H9 (cell line): ENCODE measurements at regions not wholly inside any gene's neighbourhood (a gene's known extent, or its start where the extent isn't known, plus 50 kb on each side); places are given as distances from the start of the nearest gene placed in this dataset.

Experiments used
- DNase-seq: peaks from one replicate; pipeline ENCODE4 v3.0.0-alpha.2; 2017
- H2AFZ ChIP-seq: one replicate; pipeline ENCODE4 v1.6.1; 2013; ENCODE audit warnings: mild to moderate bottlenecking, low read length, control low read depth, moderate library complexity
- H2AK5ac ChIP-seq: 2 replicates; pipeline ENCODE4 v1.6.1; 2013; ENCODE audit warnings: low read length, control low read depth, mixed read lengths; ENCODE audit not compliant: insufficient read length
- H2BK120ac ChIP-seq: one replicate; pipeline ENCODE4 v1.6.1; 2013; ENCODE audit warnings: low read depth, mild to moderate bottlenecking, low read length, control low read depth, inconsistent platforms; ENCODE audit not compliant: poor library complexity, severe bottlenecking
- H2BK12ac ChIP-seq: 2 replicates; pipeline ENCODE4 v1.6.1; 2013; ENCODE audit warnings: low read length, control low read depth, mixed read lengths, low read depth; ENCODE audit not compliant: insufficient read length
- H2BK15ac ChIP-seq: 2 replicates; pipeline ENCODE4 v1.6.1; 2013; ENCODE audit warnings: low read depth, low read length, control low read depth
- H2BK20ac ChIP-seq: one replicate; pipeline ENCODE4 v1.6.1; 2013; ENCODE audit warnings: low read depth, mild to moderate bottlenecking, low read length, control low read depth, inconsistent platforms; ENCODE audit not compliant: poor library complexity, severe bottlenecking
- H2BK5ac ChIP-seq: 2 replicates; pipeline ENCODE4 v1.6.1; 2013; ENCODE audit warnings: low read length, control low read depth, mixed read lengths; ENCODE audit not compliant: insufficient read length
- H3K14ac ChIP-seq: 2 replicates; pipeline ENCODE4 v1.6.1; 2013; ENCODE audit warnings: low read length, control low read depth; ENCODE audit not compliant: insufficient read depth
- H3K18ac ChIP-seq: 2 replicates; pipeline ENCODE4 v1.6.1; 2013; ENCODE audit warnings: low read depth, mild to moderate bottlenecking, mixed read lengths, low read length, control low read depth; ENCODE audit not compliant: insufficient read length
- H3K23ac ChIP-seq: 2 replicates; pipeline ENCODE4 v1.6.1; 2013; ENCODE audit warnings: low read length, control low read depth, mixed read lengths, low read depth; ENCODE audit not compliant: insufficient read length
- H3K23me2 ChIP-seq: 2 replicates; pipeline ENCODE4 v1.6.1; 2013; ENCODE audit warnings: low read depth, mild to moderate bottlenecking, mixed read lengths, low read length, control low read depth; ENCODE audit not compliant: insufficient read length, poor library complexity, severe bottlenecking
- H3K27ac ChIP-seq: 2 replicates; pipeline ENCODE4 v1.5.1; 2013; ENCODE audit warnings: low read length, control low read depth, mixed read lengths, low read depth; ENCODE audit not compliant: insufficient read length
- H3K27me3 ChIP-seq: 2 replicates; pipeline ENCODE4 v1.6.1; 2013; ENCODE audit warnings: low read length, control low read depth, inconsistent platforms; ENCODE audit not compliant: insufficient read depth
- H3K4ac ChIP-seq: 2 replicates; pipeline ENCODE4 v1.6.1; 2013; ENCODE audit warnings: low read depth, mild to moderate bottlenecking, control low read depth, inconsistent platforms, low read length, moderate library complexity
- H3K4me1 ChIP-seq: 2 replicates; pipeline ENCODE4 v1.6.1; 2013; ENCODE audit warnings: low read length, control low read depth, inconsistent platforms; ENCODE audit not compliant: insufficient read depth
- H3K4me2 ChIP-seq: 2 replicates; pipeline ENCODE4 v1.6.1; 2013; ENCODE audit warnings: low read length, control low read depth, mixed read lengths; ENCODE audit not compliant: insufficient read length, insufficient read depth
- H3K56ac ChIP-seq: 2 replicates; pipeline ENCODE4 v1.6.1; 2013; ENCODE audit warnings: low read depth, mild to moderate bottlenecking, mixed read lengths, low read length, control low read depth; ENCODE audit not compliant: insufficient read length
- H3K79me1 ChIP-seq: 2 replicates; pipeline ENCODE4 v1.6.1; 2013; ENCODE audit warnings: low read depth, mild to moderate bottlenecking, moderate library complexity, low read length, control low read depth, inconsistent platforms; ENCODE audit not compliant: insufficient read depth, poor library complexity, severe bottlenecking
- H3K79me2 ChIP-seq: 2 replicates; pipeline ENCODE4 v1.6.1; 2013; ENCODE audit warnings: low read length, control low read depth, inconsistent platforms; ENCODE audit not compliant: insufficient read depth
- H3K9ac ChIP-seq: 2 replicates; pipeline ENCODE4 v1.6.1; 2013; ENCODE audit warnings: low read length, control low read depth, mixed read lengths; ENCODE audit not compliant: insufficient read length; ENCODE audit errors: extremely low read depth
- H3K9me3 ChIP-seq: one replicate; pipeline ENCODE4 v1.6.1; 2013; ENCODE audit warnings: low read depth, low read length, inconsistent platforms; ENCODE audit not compliant: control insufficient read depth
- H3T11ph ChIP-seq: one replicate; pipeline ENCODE4 v1.6.1; 2013; ENCODE audit warnings: mild to moderate bottlenecking, low read length, control low read depth, inconsistent platforms
- H4K20me1 ChIP-seq: one replicate; pipeline ENCODE4 v1.6.1; 2013; ENCODE audit not compliant: control insufficient read depth, insufficient read length, insufficient read depth
- H4K5ac ChIP-seq: 2 replicates; pipeline ENCODE4 v1.6.1; 2013; ENCODE audit warnings: low read depth, mild to moderate bottlenecking, mixed read lengths, low read length, control low read depth; ENCODE audit not compliant: insufficient read length
- H4K8ac ChIP-seq: replicated peaks from 2 replicates; pipeline ENCODE4 v1.6.1; 2013; ENCODE audit warnings: low read length, control low read depth, mixed read lengths, low read depth; ENCODE audit not compliant: insufficient read length
- H4K91ac ChIP-seq: 2 replicates; pipeline ENCODE4 v1.6.1; 2013; ENCODE audit warnings: low read depth, mild to moderate bottlenecking, moderate library complexity, mixed read lengths, low read length, control low read depth; ENCODE audit not compliant: insufficient read length
- H3K27ac Mint-ChIP-seq, 3 experiments: 2 replicates in 2 of 3; 3 replicates in 1 of 3; pipeline ENCODE4 v1.8.0; 2020 to 2021; ENCODE audit warnings: mixed read lengths in 3 of 3, mild to moderate bottlenecking in 1 of 3, moderate library complexity in 1 of 3
- H3K27me3 Mint-ChIP-seq: 2 replicates; pipeline ENCODE4 v1.8.0; 2021; ENCODE audit warnings: low read depth, mild to moderate bottlenecking, moderate library complexity, mixed read lengths
- H3K36me3 Mint-ChIP-seq, 3 experiments: 2 replicates in 2 of 3; 3 replicates in 1 of 3; pipeline ENCODE4 v1.8.0; 2020 to 2021; ENCODE audit warnings: low read depth in 3 of 3, mixed read lengths in 3 of 3; ENCODE audit not compliant: insufficient read depth in 1 of 3
- H3K4me1 Mint-ChIP-seq, 2 experiments: 2 replicates each; pipeline ENCODE4 v1.8.0; 2020; ENCODE audit warnings: mixed read lengths in 2 of 2
- H3K4me3 Mint-ChIP-seq, 2 experiments: 2 replicates in 1 of 2; 3 replicates in 1 of 2; pipeline ENCODE4 v1.8.0; 2020 to 2021; ENCODE audit warnings: mild to moderate bottlenecking in 2 of 2, mixed read lengths in 2 of 2, moderate library complexity in 1 of 2
- H3K9me3 Mint-ChIP-seq, 2 experiments: 2 replicates in 1 of 2; 3 replicates in 1 of 2; pipeline ENCODE4 v1.8.0; 2020; ENCODE audit warnings: mild to moderate bottlenecking in 2 of 2, mixed read lengths in 2 of 2, moderate library complexity in 1 of 2
- WGBS: extraction: QIAGEN DNeasy Blood & Tissue Kit; methylation state at CpG from one replicate; pipeline ENCODE4 v1.1.7; 2013; ENCODE audit warnings: missing lambda C conversion rate, low lambda C conversion rate, mixed read lengths; ENCODE audit not compliant: insufficient read length; ENCODE audit errors: extremely low coverage; 5-methylcytosine and 5-hydroxymethylcytosine counted together
- TF ChIP-seq, protein P1 (sequence below): fragments of 200-600 bp; sonication (generic); conservative IDR thresholded peaks from 3 replicates; pipeline ENCODE4 v1.8.0; 2021; ENCODE audit warnings: antibody characterized with exemption, mild to moderate bottlenecking

DNA sequence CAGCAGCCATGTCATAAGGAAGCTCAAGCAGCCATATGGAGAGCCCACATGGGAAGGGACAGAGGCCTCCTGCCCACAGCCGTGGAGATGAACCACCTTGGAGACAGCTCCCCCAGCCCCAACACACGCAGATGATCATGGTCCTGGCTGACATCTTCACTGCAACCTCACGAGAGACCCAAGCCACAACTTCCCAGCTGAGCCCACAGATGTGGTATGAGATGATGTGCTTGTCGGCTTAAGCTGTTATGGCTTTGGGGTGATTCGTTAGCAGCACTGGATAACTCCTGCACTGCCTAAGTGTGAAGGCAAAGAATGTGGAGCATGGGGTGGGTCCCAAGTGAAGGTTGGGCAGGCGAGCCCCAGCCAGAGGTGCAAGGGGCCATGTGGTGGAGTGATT, 163.4 kb downstream of the ERCC6L2 start:
- no peak overlapping the region for H2AFZ ChIP-seq
- no peaks in the 10 kb centered on the region for H3K4me1 ChIP-seq
- Mint-ChIP-seq H3K4me1 (peaks cover 9 to 10% of the 10 kb centered on the region in 2 experiments), H3K9me3 (peaks cover 32 to 42% of the 10 kb centered on the region in 2 experiments), H3K27ac (no peak overlapping the region), H3K36me3 (peaks cover 7 to 41% (median 24%) of the 10 kb centered on the region in 3 experiments), H3K27me3 (peaks cover 76% of the 10 kb centered on the region), H3K4me3 (no peak overlapping the region)
- H3K9ac ChIP-seq: no peak overlapping the region
- no peak overlapping the region for H2BK15ac ChIP-seq
- no peak overlapping the region for H3K4me2 ChIP-seq
- no peak overlapping the region for H4K5ac ChIP-seq
- H2BK5ac ChIP-seq: no peak overlapping the region
- WGBS: no CpG with 5 or more reads among the region's 6 CpGs
- no peak overlapping the region for H2BK120ac ChIP-seq
- no peak overlapping the region for H3K14ac ChIP-seq
- H3K27me3 ChIP-seq: peaks cover 4% of the 10 kb centered on the region; the same call in 1 of the 2 replicates
- no peaks in the 10 kb centered on the region for H3K79me1 ChIP-seq
- no peak overlapping the region for H2AK5ac ChIP-seq
- no peak overlapping the region for H2BK12ac ChIP-seq
- no peak overlapping the region for H3K23ac ChIP-seq
- H3T11ph ChIP-seq: no peak overlapping the region
- H4K91ac ChIP-seq: no peak overlapping the region
- H3K9me3 ChIP-seq: peaks cover 10% of the 10 kb centered on the region
- TF ChIP-seq, protein P1, sequence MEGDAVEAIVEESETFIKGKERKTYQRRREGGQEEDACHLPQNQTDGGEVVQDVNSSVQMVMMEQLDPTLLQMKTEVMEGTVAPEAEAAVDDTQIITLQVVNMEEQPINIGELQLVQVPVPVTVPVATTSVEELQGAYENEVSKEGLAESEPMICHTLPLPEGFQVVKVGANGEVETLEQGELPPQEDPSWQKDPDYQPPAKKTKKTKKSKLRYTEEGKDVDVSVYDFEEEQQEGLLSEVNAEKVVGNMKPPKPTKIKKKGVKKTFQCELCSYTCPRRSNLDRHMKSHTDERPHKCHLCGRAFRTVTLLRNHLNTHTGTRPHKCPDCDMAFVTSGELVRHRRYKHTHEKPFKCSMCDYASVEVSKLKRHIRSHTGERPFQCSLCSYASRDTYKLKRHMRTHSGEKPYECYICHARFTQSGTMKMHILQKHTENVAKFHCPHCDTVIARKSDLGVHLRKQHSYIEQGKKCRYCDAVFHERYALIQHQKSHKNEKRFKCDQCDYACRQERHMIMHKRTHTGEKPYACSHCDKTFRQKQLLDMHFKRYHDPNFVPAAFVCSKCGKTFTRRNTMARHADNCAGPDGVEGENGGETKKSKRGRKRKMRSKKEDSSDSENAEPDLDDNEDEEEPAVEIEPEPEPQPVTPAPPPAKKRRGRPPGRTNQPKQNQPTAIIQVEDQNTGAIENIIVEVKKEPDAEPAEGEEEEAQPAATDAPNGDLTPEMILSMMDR: no peak
- H3K27ac ChIP-seq: no peak overlapping the region
- H3K56ac ChIP-seq: no peak overlapping the region
- H3K79me2 ChIP-seq: no peaks in the 10 kb centered on the region
- H3K23me2 ChIP-seq: no peaks in the 10 kb centered on the region
- no peak overlapping the region for H3K18ac ChIP-seq
- no peak overlapping the region for H4K8ac ChIP-seq
- H3K4ac ChIP-seq: no peak overlapping the region
- no peaks in the 10 kb centered on the region for H4K20me1 ChIP-seq
- no peak for DNase-seq
- H2BK20ac ChIP-seq: no peak overlapping the region
